WTC11 (cell line): ENCODE measurements at regions not wholly inside any gene's neighbourhood (a gene's known extent, or its start where the extent isn't known, plus 50 kb on each side); places are given as distances from the start of the nearest gene placed in this dataset.

Source experiments
- ATAC-seq: fragments of 200-7000 bp; cut with Tn5 transposase; 2 replicates; pipeline ENCODE4 v1.10.0; 2021; ENCODE audit warnings: mild to moderate bottlenecking, moderate library complexity
- CTCF ChIA-PET: fragments of 300-600 bp; sonication (Branson Sonifier 250); formaldehyde crosslinking; loops from one replicate; lab custom pipeline; 2021; ENCODE audit warnings: antibody characterized with exemption; lab: Charles Lee
- POLR2A ChIA-PET: fragments of 350-600 bp; sonication (Branson Sonifier 250); formaldehyde crosslinking; loops from one replicate; lab custom pipeline; 2021; ENCODE audit warnings: antibody characterized with exemption; lab: Charles Lee
- DNase-seq: peaks from one replicate; pipeline ENCODE4 v3.0.0; 2021; ENCODE audit warnings: low spot score
- H3K27ac Mint-ChIP-seq: 2 replicates; pipeline ENCODE4 v1.8.0; 2021; ENCODE audit warnings: mixed read lengths
- H3K27me3 Mint-ChIP-seq: 2 replicates; pipeline ENCODE4 v1.8.0; 2021; ENCODE audit warnings: low read depth, mild to moderate bottlenecking, moderate library complexity, mixed read lengths
- H3K36me3 Mint-ChIP-seq: 2 replicates; pipeline ENCODE4 v1.8.0; 2021; ENCODE audit warnings: mixed read lengths
- H3K4me1 Mint-ChIP-seq: 2 replicates; pipeline ENCODE4 v1.8.0; 2022; ENCODE audit warnings: mixed read lengths
- H3K4me3 Mint-ChIP-seq: 2 replicates; pipeline ENCODE4 v1.8.0; 2021; ENCODE audit warnings: mild to moderate bottlenecking, moderate library complexity, mixed read lengths
- H3K9me3 Mint-ChIP-seq: 2 replicates; pipeline ENCODE4 v1.8.0; 2021; ENCODE audit warnings: mixed read lengths
- ATF2 ChIP-seq: sonication (generic); formaldehyde crosslinking; IDR thresholded peaks from 2 replicates; pipeline ENCODE4 v1.8.1; 2022; ENCODE audit warnings: low read depth, missing genetic modification reagents, borderline replicate concordance
- ATF6 ChIP-seq: sonication (generic); formaldehyde crosslinking; IDR thresholded peaks from 2 replicates; pipeline ENCODE4 v1.8.1; 2023; ENCODE audit warnings: mild to moderate bottlenecking, missing genetic modification reagents
- CDX4 ChIP-seq: fragments of 250-450 bp; sonication (Bioruptor Pico); IDR thresholded peaks from 2 replicates; pipeline ENCODE4 v1.9.0; 2021; ENCODE audit warnings: moderate library complexity, mild to moderate bottlenecking, inconsistent platforms, borderline replicate concordance
- CREM ChIP-seq: sonication (generic); formaldehyde crosslinking; IDR thresholded peaks from 2 replicates; pipeline ENCODE4 v1.8.1; 2022; ENCODE audit warnings: mild to moderate bottlenecking, missing genetic modification reagents, moderate library complexity
- CTCF ChIP-seq: fragments of 200-600 bp; IDR thresholded peaks from 2 replicates; pipeline ENCODE4 v1.8.0; 2022; ENCODE audit warnings: antibody characterized with exemption
- FOXP1 ChIP-seq: sonication (generic); formaldehyde crosslinking; IDR thresholded peaks from 2 replicates; pipeline ENCODE4 v1.8.0; 2022; ENCODE audit warnings: missing genetic modification reagents, mild to moderate bottlenecking, moderate library complexity, borderline replicate concordance
- FOXP4 ChIP-seq: sonication (generic); formaldehyde crosslinking; IDR thresholded peaks from 2 replicates; pipeline ENCODE4 v1.8.0; 2022; ENCODE audit warnings: mild to moderate bottlenecking, missing genetic modification reagents
- HMGXB4 ChIP-seq: sonication (generic); formaldehyde crosslinking; IDR thresholded peaks from 2 replicates; pipeline ENCODE4 v1.8.1; 2023; ENCODE audit warnings: mild to moderate bottlenecking, moderate library complexity, missing genetic modification reagents
- IRF2 ChIP-seq: sonication (generic); formaldehyde crosslinking; IDR thresholded peaks from 2 replicates; pipeline ENCODE4 v1.8.0; 2022; ENCODE audit warnings: low read depth, missing genetic modification reagents, borderline replicate concordance
- KAT7 ChIP-seq: sonication (generic); formaldehyde crosslinking; IDR thresholded peaks from 2 replicates; pipeline ENCODE4 v1.8.1; 2023; ENCODE audit warnings: missing genetic modification reagents, mild to moderate bottlenecking, borderline replicate concordance
- MLX ChIP-seq: sonication (generic); formaldehyde crosslinking; IDR thresholded peaks from 2 replicates; pipeline ENCODE4 v1.8.1; 2023; ENCODE audit warnings: mild to moderate bottlenecking, missing genetic modification reagents, moderate library complexity
- NFATC4 ChIP-seq: fragments of 250-450 bp; sonication (Bioruptor Pico); IDR thresholded peaks from 2 replicates; pipeline ENCODE4 v1.9.0; 2021; ENCODE audit warnings: mild to moderate bottlenecking
- NR2C2 ChIP-seq: sonication (generic); formaldehyde crosslinking; IDR thresholded peaks from 2 replicates; pipeline ENCODE4 v1.8.0; 2022; ENCODE audit warnings: mild to moderate bottlenecking, missing genetic modification reagents
- RORB ChIP-seq: fragments of 250-450 bp; sonication (Bioruptor Pico); IDR thresholded peaks from 2 replicates; pipeline ENCODE4 v1.9.0; 2021; ENCODE audit warnings: mild to moderate bottlenecking
- USF1 ChIP-seq: sonication (generic); formaldehyde crosslinking; IDR thresholded peaks from 2 replicates; pipeline ENCODE4 v1.8.0; 2022; ENCODE audit warnings: mild to moderate bottlenecking, missing genetic modification reagents
- USF2 ChIP-seq: sonication (generic); formaldehyde crosslinking; IDR thresholded peaks from 2 replicates; pipeline ENCODE4 v1.8.1; 2023; ENCODE audit warnings: mild to moderate bottlenecking, missing genetic modification reagents, moderate library complexity
- ZMAT4 ChIP-seq: fragments of 250-450 bp; sonication (Bioruptor Pico); IDR thresholded peaks from 2 replicates; pipeline ENCODE4 v1.9.0; 2021; ENCODE audit warnings: mild to moderate bottlenecking
- ZNF121 ChIP-seq: sonication (generic); formaldehyde crosslinking; IDR thresholded peaks from 2 replicates; pipeline ENCODE4 v1.8.0; 2023; ENCODE audit warnings: missing genetic modification reagents
- ZNF219 ChIP-seq: sonication (generic); formaldehyde crosslinking; IDR thresholded peaks from 2 replicates; pipeline ENCODE4 v1.8.0; 2023; ENCODE audit warnings: missing genetic modification reagents, mild to moderate bottlenecking, borderline replicate concordance
- ZNF232 ChIP-seq: sonication (generic); formaldehyde crosslinking; IDR thresholded peaks from 2 replicates; pipeline ENCODE4 v1.8.0; 2022; ENCODE audit warnings: mild to moderate bottlenecking, missing genetic modification reagents
- ZNF263 ChIP-seq: sonication (generic); formaldehyde crosslinking; IDR thresholded peaks from 2 replicates; pipeline ENCODE4 v1.8.1; 2022; ENCODE audit warnings: low read depth, mild to moderate bottlenecking, moderate library complexity, missing genetic modification reagents
- ZNF416 ChIP-seq: fragments of 250-450 bp; sonication (Bioruptor Pico); IDR thresholded peaks from 2 replicates; pipeline ENCODE4 v1.9.0; 2021; ENCODE audit warnings: mild to moderate bottlenecking, inconsistent platforms

- TF ChIP-seq ATF2 (no peak), CTCF (no peak), ATF6 (CRISPR knock-in tag) (no peak), NR2C2 (CRISPR knock-in tag) (no peak), FOXP1 (CRISPR knock-in tag) (no peak), ZNF121 (no peak), HMGXB4 (no peak), ZNF232 (CRISPR knock-in tag) (no peak), ZNF219 (CRISPR knock-in tag) (no peak)
Measured at GRCh38 chr1:219749370-219749769, 136.5 kb upstream of the ZC3H11B start (continued).

GRCh38 chr1:219746141-219746540 is 133.2 kb upstream of the ZC3H11B start:
- Mint-ChIP-seq H3K36me3 (no peaks in the 10 kb centered on the region), H3K4me1 (no peaks in the 10 kb centered on the region), H3K27ac (no peak overlapping the region), H3K4me3 (no peak overlapping the region), H3K9me3 (peaks cover 3% of the 10 kb centered on the region; the same call in 1 of the 2 replicates), H3K27me3 (no peaks in the 10 kb centered on the region)
- ChIA-PET POLR2A (no interaction called here), CTCF (interaction anchor here (1.1 kb wide), 1 partner anchor 360 kb away, joined by 3 read pairs; no protein-coding TSS in a partner anchor)
- ATAC-seq (no peak), DNase-seq (no peak)
- TF ChIP-seq NFATC4 (CRISPR knock-in tag) = no peak
- TF ChIP-seq HMGXB4 = no peak
- TF ChIP-seq IRF2 (CRISPR knock-in tag) = no peak
- no peak for TF ChIP-seq KAT7 (CRISPR knock-in tag)
- no peak for TF ChIP-seq USF2
- TF ChIP-seq RORB (CRISPR knock-in tag) = no peak
- no peak for TF ChIP-seq ZNF263
- TF ChIP-seq FOXP4 (CRISPR knock-in tag) = no peak
- TF ChIP-seq ZMAT4 = no peak
- no peak for TF ChIP-seq ZNF416
- TF ChIP-seq USF1 (CRISPR knock-in tag) = no peak
- no peak for TF ChIP-seq FOXP1 (CRISPR knock-in tag)
- no peak for TF ChIP-seq CREM (CRISPR knock-in tag)
- no peak for TF ChIP-seq MLX
- TF ChIP-seq CDX4 (CRISPR knock-in tag) = no peak
